ENCODE measurements at regions not wholly inside any gene's neighbourhood (a gene's known extent, or its start where the extent isn't known, plus 50 kb on each side); places are given as distances from the start of the nearest gene placed in this dataset.

DNA sequence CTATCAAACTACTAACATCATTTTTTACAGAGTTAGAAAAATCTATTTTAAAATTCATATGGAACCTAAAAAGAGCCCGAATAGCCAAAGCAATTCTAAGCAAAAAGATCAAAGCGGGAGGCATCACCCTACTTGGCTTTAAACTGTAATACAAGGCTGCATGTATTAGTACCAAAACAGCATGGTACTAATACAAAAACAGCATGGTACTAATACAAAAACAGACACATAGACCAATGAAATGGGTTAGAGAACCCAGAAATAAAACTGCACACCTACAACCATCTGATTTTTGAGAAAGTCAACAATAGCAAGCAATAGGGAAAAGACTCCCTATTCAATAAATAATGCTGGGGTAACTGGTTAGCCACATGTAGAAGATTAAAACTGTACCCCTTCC, 640.7 kb downstream of the IRS1 start:
- no peak for DNase-seq (ENCODE audit: low read depth)

- DNase-seq (ENCODE audit: low read depth) = no peak
Measured at GRCh38 chr2:226158229-226158628, 641.4 kb downstream of the IRS1 start.

- DNase-seq (ENCODE audit: low read depth) = no peak
Measured at GRCh38 chr2:226155093-226155875, 644.3 kb downstream of the IRS1 start.

GRCh38 chr2:226154610-226155009, 645.0 kb downstream of the IRS1 start:
- DNase-seq (ENCODE audit: low read depth) = no peak

- DNase-seq (ENCODE audit: low read depth) = no peak
Measured at GRCh38 chr2:226153553-226153952, 646.1 kb downstream of the IRS1 start.

DNA sequence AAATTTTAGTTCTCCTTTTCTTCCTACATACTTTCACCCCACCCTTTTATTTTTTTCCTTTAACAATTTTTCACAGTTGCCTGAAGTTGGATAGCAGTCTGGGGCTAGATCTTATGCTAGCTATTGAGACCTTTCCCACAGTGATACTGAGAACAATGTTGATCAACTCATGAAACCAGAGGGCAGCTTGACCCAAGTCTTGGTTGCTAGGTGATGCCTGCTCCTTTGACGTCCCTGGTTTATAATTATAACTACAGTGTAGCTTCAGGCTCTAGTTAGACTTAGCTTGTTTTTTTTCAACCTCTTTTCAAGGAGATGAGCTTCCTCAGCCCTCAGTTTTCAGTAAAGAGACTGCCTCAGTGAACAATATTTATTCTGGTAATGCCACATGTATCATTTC, 648.5 kb downstream of the IRS1 start:
- no peak for DNase-seq (ENCODE audit: low read depth)

DNA sequence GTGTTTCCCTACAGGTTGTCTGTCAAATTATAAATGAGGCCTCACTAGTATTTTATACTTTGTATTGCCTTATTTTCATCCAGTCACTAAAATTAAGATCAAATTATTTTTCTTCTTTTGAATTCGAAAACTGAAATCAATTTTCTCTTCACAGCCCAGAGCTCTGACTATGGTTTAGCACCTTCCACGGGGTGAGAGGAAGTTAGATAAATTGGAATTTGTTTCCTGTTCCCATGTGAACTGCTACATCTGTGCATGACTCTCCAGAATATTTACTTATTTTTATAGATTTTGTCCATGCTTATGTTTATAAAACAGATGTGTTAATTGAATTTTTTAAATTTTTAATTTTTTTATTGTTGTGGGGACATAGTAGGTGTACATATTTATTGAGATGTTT, 656.5 kb downstream of the IRS1 start:
- no peak for DNase-seq (ENCODE audit: low read depth)

DNA sequence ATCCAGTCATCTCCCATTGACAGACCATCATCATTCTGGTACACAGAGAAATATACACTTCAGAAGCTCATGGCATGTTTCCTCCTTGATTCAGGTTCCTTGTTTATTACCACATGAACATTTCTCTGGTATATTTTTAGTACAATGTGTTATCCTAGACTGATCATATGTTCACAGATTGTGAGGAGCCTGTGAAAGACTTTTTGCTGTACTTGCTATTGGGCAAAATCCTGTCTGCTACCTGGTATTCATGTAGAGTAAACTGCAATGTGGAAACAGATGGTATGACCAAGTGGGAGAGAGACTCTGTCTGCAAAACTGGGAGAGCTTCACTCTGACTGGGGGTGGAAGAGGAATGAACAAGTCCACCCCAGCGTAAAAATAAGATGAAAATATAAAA, 657.2 kb downstream of the IRS1 start:
- no peak for DNase-seq (ENCODE audit: low read depth)

DNA sequence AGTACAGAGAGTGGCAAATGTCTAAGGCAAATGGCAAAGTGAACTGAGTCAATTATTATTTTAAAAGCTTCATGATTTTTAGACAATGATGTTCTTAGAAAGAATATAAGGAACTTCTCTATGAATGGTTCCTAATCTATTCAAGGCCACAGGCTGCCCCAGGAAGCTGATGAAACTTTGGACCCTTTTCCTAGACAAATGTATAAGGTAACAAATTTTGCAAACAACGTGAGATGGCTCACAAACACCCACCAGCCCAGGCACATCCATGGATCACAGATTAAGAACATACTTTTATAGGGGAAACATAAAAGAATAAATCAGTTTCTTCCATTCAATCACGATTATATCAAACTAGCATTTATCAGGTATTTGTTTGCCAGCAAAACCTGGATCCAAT, 659.0 kb downstream of the IRS1 start:
- no peak for DNase-seq (ENCODE audit: low read depth)

DNA sequence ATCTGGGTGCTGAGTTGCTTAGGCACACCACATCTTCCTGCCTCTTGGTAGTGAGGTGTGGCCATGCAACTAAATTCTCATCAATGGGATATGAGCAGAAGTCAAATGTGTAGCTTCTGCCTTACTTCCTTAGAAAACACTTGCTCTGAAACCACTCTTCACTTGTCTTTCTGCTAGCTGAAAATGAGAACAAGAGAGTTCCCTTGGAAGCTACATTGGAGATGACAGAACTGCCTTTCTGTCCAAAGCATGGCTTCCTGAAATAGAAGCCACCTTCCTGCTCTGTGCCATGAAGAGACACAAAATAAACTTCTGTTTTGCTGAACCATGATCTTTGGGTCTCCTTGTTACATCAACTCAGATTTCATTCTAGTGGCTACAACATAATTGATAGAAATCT, 659.9 kb downstream of the IRS1 start:
- no peak for DNase-seq (ENCODE audit: low read depth)

DNA sequence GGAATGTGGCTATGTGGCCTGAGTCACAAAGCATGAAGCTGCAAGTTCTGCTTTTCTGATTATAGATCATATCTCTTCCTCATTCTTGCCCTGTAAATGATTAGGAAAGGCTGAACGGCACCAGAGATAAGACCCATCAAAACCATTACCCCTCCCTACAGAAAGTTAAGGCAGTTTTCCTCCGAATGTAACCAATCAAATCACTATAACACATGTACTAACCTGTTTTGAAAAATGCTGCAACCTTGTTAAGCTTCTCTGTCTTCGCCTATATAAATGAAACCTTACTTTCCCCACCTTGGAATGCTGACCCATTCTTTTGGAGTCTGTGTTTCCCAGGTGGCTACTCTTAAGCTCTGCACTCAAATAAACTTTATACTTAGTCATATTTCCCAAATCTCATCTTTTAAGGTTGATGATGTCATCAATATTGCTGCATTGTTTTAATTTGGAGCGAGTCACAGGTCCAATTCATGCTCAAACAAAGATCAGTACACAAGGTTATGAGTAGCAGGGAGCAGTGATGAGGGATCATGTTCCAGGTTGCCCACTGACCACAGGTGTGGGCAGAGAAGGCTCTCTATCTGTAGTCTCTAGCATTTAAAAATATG, 662.3 kb downstream of the IRS1 start:
- DNase-seq (ENCODE audit: low read depth) = no peak

DNA sequence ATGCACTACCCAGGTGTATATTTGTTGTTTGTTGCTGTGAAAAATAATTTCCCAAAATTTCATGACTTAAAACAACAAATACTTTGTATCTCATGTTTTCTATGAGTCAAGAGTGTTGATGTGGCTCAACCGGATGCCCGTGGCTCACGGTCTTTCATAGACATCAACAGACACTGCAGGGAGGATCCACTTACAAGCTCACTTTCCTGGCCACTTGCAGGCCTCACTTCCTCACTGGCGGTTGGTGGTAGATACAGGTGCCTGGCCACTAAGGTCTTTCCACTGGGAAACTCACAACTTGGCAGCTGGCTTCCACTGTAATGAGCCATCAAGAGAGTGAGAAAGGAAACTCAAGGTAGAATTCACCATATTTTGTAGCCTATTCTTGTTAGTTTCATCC, 662.9 kb downstream of the IRS1 start:
- no peak for DNase-seq (ENCODE audit: low read depth)

- no peak for DNase-seq (ENCODE audit: low read depth)
Measured at GRCh38 chr2:226135861-226136548, 663.6 kb downstream of the IRS1 start.

DNA sequence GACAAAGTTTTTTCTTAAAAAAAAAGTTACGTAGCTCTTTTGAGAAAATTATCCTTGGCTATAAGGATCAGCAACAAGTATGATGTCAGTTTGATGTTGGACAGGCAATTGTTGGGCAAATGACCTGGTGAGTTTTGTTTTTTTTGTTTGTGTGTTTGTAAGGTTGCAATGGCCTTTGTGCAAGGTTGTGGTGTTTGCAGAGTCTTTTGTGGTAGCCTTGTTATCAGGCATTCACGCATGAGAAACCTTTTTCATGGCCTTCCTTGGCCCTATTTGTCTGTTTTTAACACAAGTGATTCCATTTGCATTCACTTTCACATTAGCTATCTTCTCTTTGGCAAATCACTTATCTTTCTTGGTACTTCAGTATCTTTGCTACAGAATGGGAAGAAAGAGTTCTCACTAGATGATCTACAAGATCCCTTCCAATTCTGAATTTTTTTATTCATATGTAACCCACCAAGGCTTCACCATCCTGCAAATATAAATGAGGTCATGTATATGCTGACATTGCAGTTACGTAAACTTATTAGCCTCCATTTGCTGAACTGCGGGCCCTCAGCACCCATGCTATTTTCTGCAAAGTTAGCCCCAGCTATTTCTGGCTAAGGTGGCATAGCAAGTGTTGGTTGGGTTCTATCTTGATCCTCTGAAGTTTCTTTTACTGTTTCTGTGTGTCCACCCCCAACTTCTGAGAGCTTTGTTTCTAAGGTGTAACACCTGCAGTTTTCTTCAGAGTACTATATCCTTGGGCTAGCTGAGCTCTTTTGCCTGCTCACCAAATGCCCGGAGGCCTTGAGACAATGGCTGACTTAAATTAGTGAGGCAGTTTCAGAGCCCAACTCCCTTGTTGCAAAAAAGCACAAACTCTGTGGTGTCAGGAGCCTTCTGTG, 667.1 kb downstream of the IRS1 start:
- DNase-seq (ENCODE audit: low read depth) = no peak

- DNase-seq (ENCODE audit: low read depth) = no peak
Measured at GRCh38 chr2:226131299-226131784, 668.3 kb downstream of the IRS1 start.

DNA sequence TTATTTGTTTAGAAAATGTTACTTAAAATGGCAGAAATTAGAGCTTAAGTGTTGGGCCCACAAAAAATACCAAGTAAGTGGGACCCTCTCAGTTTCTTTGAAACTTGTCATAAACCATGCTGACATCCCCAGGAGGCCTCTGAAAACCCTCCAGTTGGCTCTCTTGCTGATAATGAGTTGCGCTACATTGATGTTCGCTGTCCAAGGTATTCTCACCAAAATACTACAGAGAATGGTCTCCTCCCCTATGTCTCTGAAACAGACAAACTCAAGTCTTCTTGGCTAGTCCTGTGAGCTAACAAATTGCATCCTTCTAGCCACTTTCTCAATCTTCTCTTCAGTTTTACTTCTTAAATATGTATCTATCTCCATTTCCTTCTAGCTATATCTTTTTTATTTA, 669.4 kb downstream of the IRS1 start:
- DNase-seq (ENCODE audit: low read depth) = no peak

- DNase-seq (ENCODE audit: low read depth) = no peak
Measured at GRCh38 chr2:226127682-226128081, 671.9 kb downstream of the IRS1 start.

- no peak for DNase-seq (ENCODE audit: low read depth)
Measured at GRCh38 chr2:226126104-226126503, 673.5 kb downstream of the IRS1 start.

GRCh38 chr2:226125176-226125883, 674.3 kb downstream of the IRS1 start:
- no peak for DNase-seq (ENCODE audit: low read depth)

GRCh38 chr2:226124548-226125011, 675.0 kb downstream of the IRS1 start:
- DNase-seq (ENCODE audit: low read depth) = no peak

DNA sequence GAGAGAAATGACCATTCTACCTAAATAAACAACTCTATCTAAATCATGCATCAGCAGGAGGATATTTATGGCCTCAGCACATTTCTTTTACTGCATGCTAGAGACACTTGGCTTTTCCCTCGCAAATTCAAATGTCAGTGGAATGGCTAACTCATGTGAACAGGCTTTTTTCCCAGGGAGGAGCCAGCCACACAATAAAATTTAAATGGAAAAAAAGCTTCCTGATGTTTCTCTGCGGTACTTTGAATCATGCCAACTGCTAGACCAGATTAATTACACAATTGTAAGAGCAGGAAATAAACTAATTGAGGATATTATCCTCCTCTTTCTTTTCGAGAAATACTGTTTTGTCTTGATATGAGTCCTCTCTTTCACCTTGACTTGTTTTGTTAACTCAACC, 676.3 kb downstream of the IRS1 start:
- no peak for DNase-seq (ENCODE audit: low read depth)

Measured in activated T-helper 9 cell treated with anti-CD3 and anti-CD28 coated beads, Interleukin-2, amount 50 U/mL, for 16 hours (primary cell).